ENCODE measurements at regions not wholly inside any gene's neighbourhood (a gene's known extent, or its start where the extent isn't known, plus 50 kb on each side); places are given as distances from the start of the nearest gene placed in this dataset.
A peak's percentile ranks its signal among the peaks of the same experiment; 100 is the strongest.

DNA sequence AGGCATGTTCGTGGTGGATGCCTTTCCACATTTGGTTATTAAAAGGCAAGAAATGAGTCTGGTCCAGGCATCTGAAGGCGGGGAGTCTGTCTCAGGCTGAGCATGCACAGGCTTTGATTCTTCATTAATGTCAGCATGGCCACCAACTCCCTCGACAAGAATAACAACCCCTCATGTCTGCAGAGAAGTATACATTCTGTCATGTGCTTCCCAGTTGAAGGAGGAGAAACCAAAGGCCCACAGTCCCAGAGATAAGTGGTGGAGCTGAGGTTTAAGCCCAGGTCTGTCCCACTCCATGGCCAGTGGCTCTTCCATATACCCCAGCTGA lies 61.6 kb upstream of the LAPTM5 start:
- Histone ChIP-seq H3K9ac (ENCODE audit: low read length) (peak overlapping the region; percentile 18), H2AFZ (ENCODE audit: low read depth, low read length) (no peak overlapping the region), H3K4me2 (ENCODE audit: low read length) (no peak overlapping the region), H3K27ac (ENCODE audit: low read length) (peak overlapping the region; percentile 93), H3F3A (ENCODE audit: insufficient read depth, low read length, poor library complexity, severe bottlenecking) (no peaks in the 10 kb centered on the region), H3K27me3 (ENCODE audit: insufficient read depth, low read depth, low read length) (no peaks in the 10 kb centered on the region), H3K79me2 (replicated peaks; ENCODE audit: insufficient read depth, low read length) (no peaks in the 10 kb centered on the region), H4K20me1 (ENCODE audit: insufficient read depth) (no peaks in the 10 kb centered on the region), H3K4me3 (ENCODE audit: low read length) (no peak overlapping the region), H3K36me3 (ENCODE audit: insufficient read depth, low read length) (no peaks in the 10 kb centered on the region), H3K9me2 (ENCODE audit: insufficient read depth, low read length) (no peaks in the 10 kb centered on the region), H3K9me3 (ENCODE audit: low read length) (no peaks in the 10 kb centered on the region)
- TF ChIP-seq EP300 (conservative IDR thresholded peaks at IDR 0.05; ENCODE audit: poor library complexity, severe bottlenecking) (no peak), POLR2AphosphoS5 (IDR thresholded peaks at IDR 0.05) (no peak), MXI1 (conservative IDR thresholded peaks at IDR 0.05; ENCODE audit: poor library complexity, severe bottlenecking) (no peak), SMC3 (conservative IDR thresholded peaks at IDR 0.05; ENCODE audit: poor library complexity) (no peak), TAF1 (IDR thresholded peaks at IDR 0.05; ENCODE audit: low read depth) (no peak), RAD21 (conservative IDR thresholded peaks at IDR 0.05) (no peak), EZH2 (IDR thresholded peaks at IDR 0.05; ENCODE audit: borderline replicate concordance, insufficient read depth, low read length, poor library complexity, severe bottlenecking) (no peak)
- TF ChIP-seq, protein P1, sequence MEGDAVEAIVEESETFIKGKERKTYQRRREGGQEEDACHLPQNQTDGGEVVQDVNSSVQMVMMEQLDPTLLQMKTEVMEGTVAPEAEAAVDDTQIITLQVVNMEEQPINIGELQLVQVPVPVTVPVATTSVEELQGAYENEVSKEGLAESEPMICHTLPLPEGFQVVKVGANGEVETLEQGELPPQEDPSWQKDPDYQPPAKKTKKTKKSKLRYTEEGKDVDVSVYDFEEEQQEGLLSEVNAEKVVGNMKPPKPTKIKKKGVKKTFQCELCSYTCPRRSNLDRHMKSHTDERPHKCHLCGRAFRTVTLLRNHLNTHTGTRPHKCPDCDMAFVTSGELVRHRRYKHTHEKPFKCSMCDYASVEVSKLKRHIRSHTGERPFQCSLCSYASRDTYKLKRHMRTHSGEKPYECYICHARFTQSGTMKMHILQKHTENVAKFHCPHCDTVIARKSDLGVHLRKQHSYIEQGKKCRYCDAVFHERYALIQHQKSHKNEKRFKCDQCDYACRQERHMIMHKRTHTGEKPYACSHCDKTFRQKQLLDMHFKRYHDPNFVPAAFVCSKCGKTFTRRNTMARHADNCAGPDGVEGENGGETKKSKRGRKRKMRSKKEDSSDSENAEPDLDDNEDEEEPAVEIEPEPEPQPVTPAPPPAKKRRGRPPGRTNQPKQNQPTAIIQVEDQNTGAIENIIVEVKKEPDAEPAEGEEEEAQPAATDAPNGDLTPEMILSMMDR (IDR thresholded peaks at IDR 0.05; ENCODE audit: poor library complexity, severe bottlenecking) = no peak
- TF ChIP-seq, protein P2, sequence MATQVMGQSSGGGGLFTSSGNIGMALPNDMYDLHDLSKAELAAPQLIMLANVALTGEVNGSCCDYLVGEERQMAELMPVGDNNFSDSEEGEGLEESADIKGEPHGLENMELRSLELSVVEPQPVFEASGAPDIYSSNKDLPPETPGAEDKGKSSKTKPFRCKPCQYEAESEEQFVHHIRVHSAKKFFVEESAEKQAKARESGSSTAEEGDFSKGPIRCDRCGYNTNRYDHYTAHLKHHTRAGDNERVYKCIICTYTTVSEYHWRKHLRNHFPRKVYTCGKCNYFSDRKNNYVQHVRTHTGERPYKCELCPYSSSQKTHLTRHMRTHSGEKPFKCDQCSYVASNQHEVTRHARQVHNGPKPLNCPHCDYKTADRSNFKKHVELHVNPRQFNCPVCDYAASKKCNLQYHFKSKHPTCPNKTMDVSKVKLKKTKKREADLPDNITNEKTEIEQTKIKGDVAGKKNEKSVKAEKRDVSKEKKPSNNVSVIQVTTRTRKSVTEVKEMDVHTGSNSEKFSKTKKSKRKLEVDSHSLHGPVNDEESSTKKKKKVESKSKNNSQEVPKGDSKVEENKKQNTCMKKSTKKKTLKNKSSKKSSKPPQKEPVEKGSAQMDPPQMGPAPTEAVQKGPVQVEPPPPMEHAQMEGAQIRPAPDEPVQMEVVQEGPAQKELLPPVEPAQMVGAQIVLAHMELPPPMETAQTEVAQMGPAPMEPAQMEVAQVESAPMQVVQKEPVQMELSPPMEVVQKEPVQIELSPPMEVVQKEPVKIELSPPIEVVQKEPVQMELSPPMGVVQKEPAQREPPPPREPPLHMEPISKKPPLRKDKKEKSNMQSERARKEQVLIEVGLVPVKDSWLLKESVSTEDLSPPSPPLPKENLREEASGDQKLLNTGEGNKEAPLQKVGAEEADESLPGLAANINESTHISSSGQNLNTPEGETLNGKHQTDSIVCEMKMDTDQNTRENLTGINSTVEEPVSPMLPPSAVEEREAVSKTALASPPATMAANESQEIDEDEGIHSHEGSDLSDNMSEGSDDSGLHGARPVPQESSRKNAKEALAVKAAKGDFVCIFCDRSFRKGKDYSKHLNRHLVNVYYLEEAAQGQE (IDR thresholded peaks at IDR 0.05; ENCODE audit: borderline replicate concordance) = no peak

DNA sequence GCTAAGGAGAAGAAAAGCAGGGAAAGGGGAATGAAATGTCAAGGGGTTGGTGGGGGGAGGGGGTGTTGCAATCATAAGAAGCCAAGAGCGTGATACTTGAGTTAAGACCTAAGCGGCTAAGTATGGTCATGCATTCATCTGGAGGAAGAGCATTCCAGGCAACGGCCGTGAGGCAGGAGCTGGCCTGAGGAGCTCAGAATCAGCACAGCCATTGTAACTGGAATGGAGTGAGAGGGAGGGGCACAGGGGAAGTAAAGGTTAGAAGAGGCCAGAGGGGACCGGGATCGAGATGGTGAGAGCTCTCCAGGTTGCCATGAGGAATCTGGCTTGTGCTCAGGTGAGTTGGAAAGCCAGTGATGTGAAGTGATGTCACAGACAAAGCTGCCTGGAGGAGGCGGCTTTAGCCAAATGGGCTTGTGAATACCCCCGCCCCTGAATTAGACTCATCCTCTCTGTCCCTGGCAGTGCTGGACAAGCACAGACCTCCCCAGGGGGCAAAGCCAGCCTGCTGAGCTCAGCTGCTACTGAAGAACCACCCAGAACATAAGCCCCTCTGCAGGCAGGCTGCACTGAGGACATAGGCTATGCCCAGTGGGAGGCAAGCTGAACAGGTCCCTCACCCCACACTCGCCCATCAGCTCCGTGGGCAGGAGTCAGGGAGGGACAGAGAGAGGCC lies 61.1 kb upstream of the LAPTM5 start:
- H3K27ac ChIP-seq (ENCODE audit: low read length) = peak overlapping the region; percentile 93
- H3K36me3 ChIP-seq (ENCODE audit: insufficient read depth, low read length) = no peaks in the 10 kb centered on the region
- H3K79me2 ChIP-seq (replicated peaks; ENCODE audit: insufficient read depth, low read length) = no peaks in the 10 kb centered on the region
- no peaks in the 10 kb centered on the region for H4K20me1 ChIP-seq (ENCODE audit: insufficient read depth)
- peak overlapping the region; percentile 18 for H3K9ac ChIP-seq (ENCODE audit: low read length)
- TF ChIP-seq EZH2 (IDR thresholded peaks at IDR 0.05; ENCODE audit: borderline replicate concordance, insufficient read depth, low read length, poor library complexity, severe bottlenecking) (no peak), SMC3 (conservative IDR thresholded peaks at IDR 0.05; ENCODE audit: poor library complexity) (no peak), EP300 (conservative IDR thresholded peaks at IDR 0.05; ENCODE audit: poor library complexity, severe bottlenecking) (no peak), TAF1 (IDR thresholded peaks at IDR 0.05; ENCODE audit: low read depth) (no peak), POLR2AphosphoS5 (IDR thresholded peaks at IDR 0.05) (no peak), RAD21 (conservative IDR thresholded peaks at IDR 0.05) (no peak), MXI1 (conservative IDR thresholded peaks at IDR 0.05; ENCODE audit: poor library complexity, severe bottlenecking) (no peak)
- TF ChIP-seq, protein P2 (IDR thresholded peaks at IDR 0.05; ENCODE audit: borderline replicate concordance) = no peak
- TF ChIP-seq, protein P1 (IDR thresholded peaks at IDR 0.05; ENCODE audit: poor library complexity, severe bottlenecking) = no peak
- no peaks in the 10 kb centered on the region for H3K27me3 ChIP-seq (ENCODE audit: insufficient read depth, low read depth, low read length)
- no peaks in the 10 kb centered on the region for H3K9me2 ChIP-seq (ENCODE audit: insufficient read depth, low read length)
- H3K9me3 ChIP-seq (ENCODE audit: low read length) = no peaks in the 10 kb centered on the region
- H2AFZ ChIP-seq (ENCODE audit: low read depth, low read length) = no peak overlapping the region
- H3K4me2 ChIP-seq (ENCODE audit: low read length) = no peak overlapping the region
- no peak overlapping the region for H3K4me3 ChIP-seq (ENCODE audit: low read length)
- H3F3A ChIP-seq (ENCODE audit: insufficient read depth, low read length, poor library complexity, severe bottlenecking) = no peaks in the 10 kb centered on the region

All from neural cell (in vitro differentiated cells).